HUES6 (cell line): ENCODE measurements at regions not wholly inside any gene's neighbourhood (a gene's known extent, or its start where the extent isn't known, plus 50 kb on each side); places are given as distances from the start of the nearest gene placed in this dataset.
"Not testable (repeated sequence)": the region's sequence is repeated elsewhere in the genome, so short reads cannot be mapped to it uniquely, and the experiment has no call there.

ENCODE experiments used
- H3K27ac ChIP-seq: 2 replicates; pipeline ENCODE4 v1.7.0; 2013; ENCODE audit warnings: low read depth, mild to moderate bottlenecking, low read length, inconsistent platforms
- H3K27me3 ChIP-seq: 2 replicates; pipeline ENCODE4 v1.6.1; 2013; ENCODE audit warnings: low read length; ENCODE audit not compliant: control insufficient read depth, insufficient read depth
- H3K36me3 ChIP-seq: 2 replicates; pipeline ENCODE4 v1.6.1; 2013; ENCODE audit warnings: low read length; ENCODE audit not compliant: control insufficient read depth, insufficient read depth
- H3K4me1 ChIP-seq: 2 replicates; pipeline ENCODE4 v1.6.1; 2013; ENCODE audit warnings: low read length; ENCODE audit not compliant: control insufficient read depth, insufficient read depth
- H3K4me3 ChIP-seq: 2 replicates; pipeline ENCODE4 v1.5.1; 2013; ENCODE audit warnings: low read depth, low read length
- H3K9ac ChIP-seq: one replicate; pipeline ENCODE4 v1.6.1; 2013; ENCODE audit warnings: mild to moderate bottlenecking, low read length
- H3K9me3 ChIP-seq: 2 replicates; pipeline ENCODE4 v1.6.1; 2013; ENCODE audit warnings: low read depth, low read length; ENCODE audit not compliant: control insufficient read depth, insufficient read depth

- no peaks in the 10 kb centered on the region for H3K36me3 ChIP-seq
- H3K4me1 ChIP-seq = no peaks in the 10 kb centered on the region
- H3K9me3 ChIP-seq = no peaks in the 10 kb centered on the region
Observed at GRCh38 chr20:55153001-55153645, 677.7 kb downstream of the DOK5 start.

GRCh38 chr20:55151171-55151570, 675.8 kb downstream of the DOK5 start:
- Histone ChIP-seq H3K27ac (no peak overlapping the region), H3K27me3 (no peaks in the 10 kb centered on the region), H3K9ac (no peak overlapping the region), H3K4me3 (no peak overlapping the region), H3K4me1 (no peaks in the 10 kb centered on the region), H3K36me3 (no peaks in the 10 kb centered on the region), H3K9me3 (no peaks in the 10 kb centered on the region)

More at GRCh38 chr20:55153001-55153645, 677.7 kb downstream of the DOK5 start:
- no peak overlapping the region for H3K27ac ChIP-seq
- H3K9ac ChIP-seq = no peak overlapping the region
- no peaks in the 10 kb centered on the region for H3K27me3 ChIP-seq
- no peak overlapping the region for H3K4me3 ChIP-seq

- no peak overlapping the region for H3K27ac ChIP-seq
- no peaks in the 10 kb centered on the region for H3K27me3 ChIP-seq
- H3K36me3 ChIP-seq = no peaks in the 10 kb centered on the region
- no peaks in the 10 kb centered on the region for H3K4me1 ChIP-seq
- no peaks in the 10 kb centered on the region for H3K9me3 ChIP-seq
- no peak overlapping the region for H3K4me3 ChIP-seq
- H3K9ac ChIP-seq = no peak overlapping the region
Observed at GRCh38 chr20:55143601-55144000, 668.2 kb downstream of the DOK5 start.

GRCh38 chr20:55142932-55143331, 667.5 kb downstream of the DOK5 start:
- Histone ChIP-seq H3K27ac (no peak overlapping the region), H3K9me3 (no peaks in the 10 kb centered on the region), H3K4me3 (no peak overlapping the region), H3K36me3 (no peaks in the 10 kb centered on the region), H3K4me1 (no peaks in the 10 kb centered on the region), H3K27me3 (no peaks in the 10 kb centered on the region), H3K9ac (no peak overlapping the region)

GRCh38 chr20:55140631-55141030, 665.2 kb downstream of the DOK5 start:
- H3K4me3 ChIP-seq = no peak overlapping the region
- H3K36me3 ChIP-seq = no peaks in the 10 kb centered on the region
- H3K9ac ChIP-seq = no peak overlapping the region
- no peak overlapping the region for H3K27ac ChIP-seq
- no peaks in the 10 kb centered on the region for H3K4me1 ChIP-seq
- no peaks in the 10 kb centered on the region for H3K9me3 ChIP-seq
- no peaks in the 10 kb centered on the region for H3K27me3 ChIP-seq

GRCh38 chr20:55139173-55139765, 663.9 kb downstream of the DOK5 start:
- H3K9ac ChIP-seq = no peak overlapping the region
- H3K27me3 ChIP-seq = no peaks in the 10 kb centered on the region
- no peak overlapping the region for H3K27ac ChIP-seq
- H3K4me1 ChIP-seq = no peaks in the 10 kb centered on the region
- H3K36me3 ChIP-seq = no peaks in the 10 kb centered on the region
- no peaks in the 10 kb centered on the region for H3K9me3 ChIP-seq
- H3K4me3 ChIP-seq = no peak overlapping the region

GRCh38 chr20:55135923-55136322, 660.5 kb downstream of the DOK5 start:
- Histone ChIP-seq H3K27me3 (no peaks in the 10 kb centered on the region), H3K4me3 (no peak overlapping the region), H3K9ac (no peak overlapping the region), H3K36me3 (no peaks in the 10 kb centered on the region), H3K9me3 (no peaks in the 10 kb centered on the region), H3K4me1 (no peaks in the 10 kb centered on the region), H3K27ac (no peak overlapping the region)

- H3K4me3 ChIP-seq = no peak overlapping the region
- H3K9ac ChIP-seq = no peak overlapping the region
- peaks cover 8% of the 10 kb centered on the region for H3K4me1 ChIP-seq
- no peaks in the 10 kb centered on the region for H3K9me3 ChIP-seq
- no peaks in the 10 kb centered on the region for H3K27me3 ChIP-seq
- no peaks in the 10 kb centered on the region for H3K36me3 ChIP-seq
- H3K27ac ChIP-seq = no peak overlapping the region
Observed at GRCh38 chr20:55132523-55132922, 657.1 kb downstream of the DOK5 start.

- H3K4me1 ChIP-seq = not testable (repeated sequence)
Observed at GRCh38 chr20:55117577-55117976, 642.2 kb downstream of the DOK5 start.

GRCh38 chr20:55116598-55116997, 641.2 kb downstream of the DOK5 start:
- Histone ChIP-seq H3K27ac (no peak overlapping the region), H3K9ac (no peak overlapping the region), H3K4me3 (no peak overlapping the region), H3K36me3 (no peaks in the 10 kb centered on the region), H3K27me3 (no peaks in the 10 kb centered on the region), H3K4me1 (no peaks in the 10 kb centered on the region), H3K9me3 (no peaks in the 10 kb centered on the region)

More at GRCh38 chr20:55117577-55117976, 642.2 kb downstream of the DOK5 start:
- H3K36me3 ChIP-seq, H3K4me3 ChIP-seq, H3K9ac ChIP-seq, H3K27me3 ChIP-seq, H3K27ac ChIP-seq, H3K9me3 ChIP-seq: not testable (repeated sequence)

- H3K4me3 ChIP-seq = no peak overlapping the region
- H3K9ac ChIP-seq = no peak overlapping the region
- no peak overlapping the region; the same call in 1 of the 2 replicates for H3K27ac ChIP-seq
- peaks cover 4% of the 10 kb centered on the region; the same call in 1 of the 2 replicates for H3K4me1 ChIP-seq
- no peaks in the 10 kb centered on the region for H3K36me3 ChIP-seq
- no peaks in the 10 kb centered on the region for H3K27me3 ChIP-seq
- peaks cover 15% of the 10 kb centered on the region for H3K9me3 ChIP-seq
Observed at GRCh38 chr20:55103188-55103587, 627.8 kb downstream of the DOK5 start.
